ENCODE measurements at regions not wholly inside any gene's neighbourhood (a gene's known extent, or its start where the extent isn't known, plus 50 kb on each side); places are given as distances from the start of the nearest gene placed in this dataset.
"Not testable (repeated sequence)": the region's sequence is repeated elsewhere in the genome, so short reads cannot be mapped to it uniquely, and the experiment has no call there.

- Histone ChIP-seq H2AFZ (ENCODE audit: low read length, unreplicated experiment) (no peak overlapping the region), H3K79me2 (ENCODE audit: control insufficient read depth, insufficient read depth, low read length, unreplicated experiment) (no peaks in the 10 kb centered on the region), H3K27me3 (ENCODE audit: insufficient read depth, low read length) (no peaks in the 10 kb centered on the region), H3K27ac (ENCODE audit: low read depth, low read length) (no peak overlapping the region), H3K4me1 (ENCODE audit: control insufficient read depth, insufficient read depth, low read length, unreplicated experiment) (no peaks in the 10 kb centered on the region), H3K4me3 (ENCODE audit: low read depth, low read length) (no peak overlapping the region), H3K36me3 (ENCODE audit: insufficient read depth, low read length) (no peaks in the 10 kb centered on the region)
Measured at GRCh38 chr6:155635416-155635815, 179.8 kb upstream of the NOX3 start.

GRCh38 chr6:155630085-155630484 is 174.4 kb upstream of the NOX3 start:
- Histone ChIP-seq H3K4me1 (ENCODE audit: control insufficient read depth, insufficient read depth, low read length, unreplicated experiment) (no peaks in the 10 kb centered on the region), H3K4me3 (ENCODE audit: low read depth, low read length) (no peak overlapping the region), H2AFZ (ENCODE audit: low read length, unreplicated experiment) (no peak overlapping the region)

GRCh38 chr6:155629652-155630051 is 174.0 kb upstream of the NOX3 start:
- Histone ChIP-seq H2AFZ (ENCODE audit: low read length, unreplicated experiment) (no peak overlapping the region), H3K27me3 (ENCODE audit: insufficient read depth, low read length) (no peaks in the 10 kb centered on the region), H3K36me3 (ENCODE audit: insufficient read depth, low read length) (no peaks in the 10 kb centered on the region), H3K4me1 (ENCODE audit: control insufficient read depth, insufficient read depth, low read length, unreplicated experiment) (no peaks in the 10 kb centered on the region), H3K79me2 (ENCODE audit: control insufficient read depth, insufficient read depth, low read length, unreplicated experiment) (no peaks in the 10 kb centered on the region), H3K4me3 (ENCODE audit: low read depth, low read length) (no peak overlapping the region), H3K27ac (ENCODE audit: low read depth, low read length) (no peak overlapping the region)

More at GRCh38 chr6:155630085-155630484, 174.4 kb upstream of the NOX3 start:
- Histone ChIP-seq H3K27me3 (ENCODE audit: insufficient read depth, low read length) (no peaks in the 10 kb centered on the region), H3K36me3 (ENCODE audit: insufficient read depth, low read length) (no peaks in the 10 kb centered on the region), H3K27ac (ENCODE audit: low read depth, low read length) (no peak overlapping the region), H3K79me2 (ENCODE audit: control insufficient read depth, insufficient read depth, low read length, unreplicated experiment) (no peaks in the 10 kb centered on the region)

GRCh38 chr6:155628306-155628705 is 172.7 kb upstream of the NOX3 start:
- H2AFZ ChIP-seq (ENCODE audit: low read length, unreplicated experiment), result no peak overlapping the region
- no peaks in the 10 kb centered on the region for H3K36me3 ChIP-seq (ENCODE audit: insufficient read depth, low read length)
- no peaks in the 10 kb centered on the region for H3K79me2 ChIP-seq (ENCODE audit: control insufficient read depth, insufficient read depth, low read length, unreplicated experiment)
- no peaks in the 10 kb centered on the region for H3K27me3 ChIP-seq (ENCODE audit: insufficient read depth, low read length)
- H3K4me3 ChIP-seq (ENCODE audit: low read depth, low read length), result no peak overlapping the region
- H3K27ac ChIP-seq (ENCODE audit: low read depth, low read length), result no peak overlapping the region
- no peaks in the 10 kb centered on the region for H3K4me1 ChIP-seq (ENCODE audit: control insufficient read depth, insufficient read depth, low read length, unreplicated experiment)

- not testable (repeated sequence) for H3K27me3 ChIP-seq (ENCODE audit: insufficient read depth, low read length); H3K79me2 ChIP-seq (ENCODE audit: control insufficient read depth, insufficient read depth, low read length, unreplicated experiment); H2AFZ ChIP-seq (ENCODE audit: low read length, unreplicated experiment); H3K36me3 ChIP-seq (ENCODE audit: insufficient read depth, low read length); H3K27ac ChIP-seq (ENCODE audit: low read depth, low read length); H3K4me3 ChIP-seq (ENCODE audit: low read depth, low read length); H3K4me1 ChIP-seq (ENCODE audit: control insufficient read depth, insufficient read depth, low read length, unreplicated experiment)
Measured at GRCh38 chr6:155627722-155628212, 172.1 kb upstream of the NOX3 start.

GRCh38 chr6:155623450-155624178 is 168.0 kb upstream of the NOX3 start:
- no peaks in the 10 kb centered on the region for H3K36me3 ChIP-seq (ENCODE audit: insufficient read depth, low read length)
- H3K79me2 ChIP-seq (ENCODE audit: control insufficient read depth, insufficient read depth, low read length, unreplicated experiment), result no peaks in the 10 kb centered on the region
- no peak overlapping the region for H3K27ac ChIP-seq (ENCODE audit: low read depth, low read length)
- no peaks in the 10 kb centered on the region for H3K4me1 ChIP-seq (ENCODE audit: control insufficient read depth, insufficient read depth, low read length, unreplicated experiment)
- H3K4me3 ChIP-seq (ENCODE audit: low read depth, low read length), result no peak overlapping the region
- no peaks in the 10 kb centered on the region for H3K27me3 ChIP-seq (ENCODE audit: insufficient read depth, low read length)
- H2AFZ ChIP-seq (ENCODE audit: low read length, unreplicated experiment), result no peak overlapping the region

- H3K4me1 ChIP-seq (ENCODE audit: control insufficient read depth, insufficient read depth, low read length, unreplicated experiment), result no peaks in the 10 kb centered on the region
- H2AFZ ChIP-seq (ENCODE audit: low read length, unreplicated experiment), result no peak overlapping the region
- no peak overlapping the region for H3K4me3 ChIP-seq (ENCODE audit: low read depth, low read length)
- H3K79me2 ChIP-seq (ENCODE audit: control insufficient read depth, insufficient read depth, low read length, unreplicated experiment), result no peaks in the 10 kb centered on the region
- H3K27me3 ChIP-seq (ENCODE audit: insufficient read depth, low read length), result no peaks in the 10 kb centered on the region
- no peaks in the 10 kb centered on the region for H3K36me3 ChIP-seq (ENCODE audit: insufficient read depth, low read length)
- no peak overlapping the region for H3K27ac ChIP-seq (ENCODE audit: low read depth, low read length)
Measured at GRCh38 chr6:155614606-155615005, 159.0 kb upstream of the NOX3 start.

- Histone ChIP-seq H2AFZ (ENCODE audit: low read length, unreplicated experiment) (no peak overlapping the region), H3K27me3 (ENCODE audit: insufficient read depth, low read length) (no peaks in the 10 kb centered on the region), H3K4me3 (ENCODE audit: low read depth, low read length) (no peak overlapping the region), H3K79me2 (ENCODE audit: control insufficient read depth, insufficient read depth, low read length, unreplicated experiment) (no peaks in the 10 kb centered on the region), H3K27ac (ENCODE audit: low read depth, low read length) (no peak overlapping the region), H3K4me1 (ENCODE audit: control insufficient read depth, insufficient read depth, low read length, unreplicated experiment) (no peaks in the 10 kb centered on the region), H3K36me3 (ENCODE audit: insufficient read depth, low read length) (no peaks in the 10 kb centered on the region)
Measured at GRCh38 chr6:155611742-155612141, 156.1 kb upstream of the NOX3 start.

GRCh38 chr6:155604991-155605390 is 149.4 kb upstream of the NOX3 start:
- Histone ChIP-seq H3K27me3 (ENCODE audit: insufficient read depth, low read length) (no peaks in the 10 kb centered on the region), H3K27ac (ENCODE audit: low read depth, low read length) (no peak overlapping the region), H3K4me3 (ENCODE audit: low read depth, low read length) (no peak overlapping the region), H3K4me1 (ENCODE audit: control insufficient read depth, insufficient read depth, low read length, unreplicated experiment) (no peaks in the 10 kb centered on the region), H3K36me3 (ENCODE audit: insufficient read depth, low read length) (no peaks in the 10 kb centered on the region), H2AFZ (ENCODE audit: low read length, unreplicated experiment) (no peak overlapping the region), H3K79me2 (ENCODE audit: control insufficient read depth, insufficient read depth, low read length, unreplicated experiment) (no peaks in the 10 kb centered on the region)

GRCh38 chr6:155599561-155599960 is 143.9 kb upstream of the NOX3 start:
- no peak overlapping the region for H3K27ac ChIP-seq (ENCODE audit: low read depth, low read length)
- no peaks in the 10 kb centered on the region for H3K27me3 ChIP-seq (ENCODE audit: insufficient read depth, low read length)
- H3K4me3 ChIP-seq (ENCODE audit: low read depth, low read length), result no peak overlapping the region

GRCh38 chr6:155599160-155599559 is 143.5 kb upstream of the NOX3 start:
- H3K27ac ChIP-seq (ENCODE audit: low read depth, low read length), result no peak overlapping the region
- H3K27me3 ChIP-seq (ENCODE audit: insufficient read depth, low read length), result no peaks in the 10 kb centered on the region
- H3K4me3 ChIP-seq (ENCODE audit: low read depth, low read length), result no peak overlapping the region
- no peak overlapping the region for H2AFZ ChIP-seq (ENCODE audit: low read length, unreplicated experiment)
- H3K36me3 ChIP-seq (ENCODE audit: insufficient read depth, low read length), result no peaks in the 10 kb centered on the region
- H3K4me1 ChIP-seq (ENCODE audit: control insufficient read depth, insufficient read depth, low read length, unreplicated experiment), result no peaks in the 10 kb centered on the region
- no peaks in the 10 kb centered on the region for H3K79me2 ChIP-seq (ENCODE audit: control insufficient read depth, insufficient read depth, low read length, unreplicated experiment)

More at GRCh38 chr6:155599561-155599960, 143.9 kb upstream of the NOX3 start:
- Histone ChIP-seq H3K79me2 (ENCODE audit: control insufficient read depth, insufficient read depth, low read length, unreplicated experiment) (no peaks in the 10 kb centered on the region), H2AFZ (ENCODE audit: low read length, unreplicated experiment) (no peak overlapping the region), H3K36me3 (ENCODE audit: insufficient read depth, low read length) (no peaks in the 10 kb centered on the region), H3K4me1 (ENCODE audit: control insufficient read depth, insufficient read depth, low read length, unreplicated experiment) (no peaks in the 10 kb centered on the region)
